SK-N-MC (cell line): ENCODE measurements at regions not wholly inside any gene's neighbourhood (a gene's known extent, or its start where the extent isn't known, plus 50 kb on each side); places are given as distances from the start of the nearest gene placed in this dataset.

Source experiments
- EZH2 ChIP-seq: fragments of 200-600 bp; sonication (generic); IDR thresholded peaks from one replicate; pipeline ENCODE4 v1.6.1; 2017; ENCODE audit warnings: antibody characterized with exemption
- FOXP2 ChIP-seq: optimal IDR thresholded peaks from 2 replicates; pipeline ENCODE3; 2011; ENCODE audit warnings: mild to moderate bottlenecking, moderate library complexity; ENCODE audit not compliant: insufficient read depth; ENCODE audit errors: extremely low read length, control extremely low read depth
- POLR2AphosphoS5 ChIP-seq: IDR thresholded peaks from 2 replicates; pipeline ENCODE4 v1.6.1; 2012; ENCODE audit warnings: mild to moderate bottlenecking, low read depth, low read length, borderline replicate concordance

DNA sequence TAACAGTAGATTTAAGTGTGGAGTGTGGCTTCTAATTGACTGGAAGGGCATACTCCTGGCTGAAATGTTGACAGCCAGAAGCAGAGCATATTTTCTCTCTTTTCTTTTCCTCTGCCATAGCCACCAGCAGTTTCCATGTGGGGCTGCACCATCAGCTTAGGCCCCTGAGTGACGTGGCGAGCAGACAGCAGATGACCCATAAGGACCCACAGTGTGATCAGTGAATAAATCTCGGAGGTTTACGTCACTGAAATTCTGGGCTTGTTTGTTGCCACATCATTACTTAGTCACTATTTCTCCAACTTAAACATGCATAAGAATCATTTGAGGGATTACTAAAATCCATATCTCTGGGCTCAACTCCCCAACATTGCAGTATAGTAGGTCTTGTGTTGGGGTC lies 549.7 kb upstream of the TMEM132C start:
- no peak for TF ChIP-seq EZH2
- no peak for TF ChIP-seq POLR2AphosphoS5
- no peak for TF ChIP-seq FOXP2
